HCT116 (cell line): ENCODE measurements at regions not wholly inside any gene's neighbourhood (a gene's known extent, or its start where the extent isn't known, plus 50 kb on each side); places are given as distances from the start of the nearest gene placed in this dataset.

Experiments
- ELF1 ChIP-seq: IDR thresholded peaks from 2 replicates; pipeline ENCODE4 v1.6.1; 2012; ENCODE audit warnings: low read depth, borderline replicate concordance
- EZH2 ChIP-seq: fragments of 200-600 bp; sonication (generic); IDR thresholded peaks from 2 replicates; pipeline ENCODE4 v1.6.1; 2017; ENCODE audit warnings: antibody characterized with exemption, mixed run types
- RAD21 ChIP-seq: IDR thresholded peaks from 2 replicates; pipeline ENCODE4 v1.6.1; 2012; ENCODE audit warnings: low read depth, mild to moderate bottlenecking
- SP1 ChIP-seq: IDR thresholded peaks from 2 replicates; pipeline ENCODE4 v1.6.1; 2012; ENCODE audit warnings: low read depth

GRCh38 chr13:87080100-87080779 is 590.9 kb upstream of the SLITRK5 start:
- no peak for TF ChIP-seq SP1
- TF ChIP-seq ELF1 = no peak
- TF ChIP-seq EZH2 = no peak
- TF ChIP-seq RAD21 = no peak
